Activated naive CD8-positive, alpha-beta T cell treated with anti-CD3 and anti-CD28 coated beads for 36 hours (primary cell): ENCODE measurements at regions not wholly inside any gene's neighbourhood (a gene's known extent, or its start where the extent isn't known, plus 50 kb on each side); places are given as distances from the start of the nearest gene placed in this dataset.
"Not testable (repeated sequence)": the region's sequence is repeated elsewhere in the genome, so short reads cannot be mapped to it uniquely, and the experiment has no call there.

Experiments used
- DNase-seq: peaks from one replicate; pipeline ENCODE4 v3.0.0; 2021
- H3K27ac Mint-ChIP-seq: one replicate; pipeline ENCODE4 v1.8.0; 2022; ENCODE audit warnings: mild to moderate bottlenecking, moderate library complexity, mixed read lengths
- H3K27me3 Mint-ChIP-seq: one replicate; pipeline ENCODE4 v1.8.0; 2022; ENCODE audit warnings: mild to moderate bottlenecking, mixed read lengths
- H3K36me3 Mint-ChIP-seq: one replicate; pipeline ENCODE4 v1.8.0; 2021; ENCODE audit warnings: mild to moderate bottlenecking, mixed read lengths
- H3K4me1 Mint-ChIP-seq: one replicate; pipeline ENCODE4 v1.8.0; 2021; ENCODE audit warnings: mixed read lengths
- H3K4me3 Mint-ChIP-seq: one replicate; pipeline ENCODE4 v1.8.0; 2022; ENCODE audit warnings: mild to moderate bottlenecking, moderate library complexity, mixed read lengths
- H3K9me3 Mint-ChIP-seq: one replicate; pipeline ENCODE4 v1.8.0; 2022; ENCODE audit warnings: mixed read lengths

DNA sequence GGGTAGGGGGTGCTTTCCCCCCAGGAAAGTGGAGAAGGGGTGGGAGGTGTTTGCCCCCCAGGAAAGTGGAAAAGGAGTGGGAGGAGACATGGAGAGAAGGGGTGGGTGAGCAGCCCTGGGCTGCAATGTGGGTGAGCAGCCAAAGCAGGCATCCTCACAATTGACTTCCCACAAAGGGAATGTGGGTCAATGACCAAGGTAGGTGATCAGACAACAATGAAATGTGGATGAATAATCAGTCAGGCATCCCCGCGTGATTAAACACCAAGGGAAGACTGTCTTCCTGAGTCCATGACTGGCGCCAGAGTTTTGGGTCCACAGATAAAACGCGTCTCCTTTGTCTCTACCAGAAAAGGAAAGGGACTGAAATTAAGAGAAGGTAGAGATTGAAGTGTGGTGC is 558.8 kb downstream of the ADGRL2 start:
- not testable (repeated sequence) for H3K4me3 Mint-ChIP-seq, H3K27me3 Mint-ChIP-seq, H3K36me3 Mint-ChIP-seq, H3K9me3 Mint-ChIP-seq, DNase-seq, H3K27ac Mint-ChIP-seq, H3K4me1 Mint-ChIP-seq

DNA sequence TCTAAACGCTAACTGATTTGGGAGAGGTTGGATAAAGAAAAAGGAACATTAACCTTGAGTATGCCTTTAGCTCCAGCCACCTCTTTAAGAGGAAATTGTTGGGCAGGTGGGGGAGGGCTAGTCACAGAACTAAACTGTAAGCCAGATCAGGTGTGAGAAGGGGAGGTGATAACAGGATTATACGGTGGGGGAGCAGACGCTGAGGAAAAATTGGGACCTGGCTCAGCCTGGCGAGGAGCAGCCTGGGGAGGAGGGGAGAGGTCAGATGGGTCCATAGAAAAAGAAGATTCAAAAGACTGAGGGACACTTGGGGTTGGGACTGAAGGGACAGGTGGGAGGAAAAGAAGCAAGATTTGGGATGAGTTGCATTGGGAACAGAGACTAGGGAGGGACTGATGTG is 558.0 kb downstream of the ADGRL2 start:
- H3K4me3 Mint-ChIP-seq, result not testable (repeated sequence)

DNA sequence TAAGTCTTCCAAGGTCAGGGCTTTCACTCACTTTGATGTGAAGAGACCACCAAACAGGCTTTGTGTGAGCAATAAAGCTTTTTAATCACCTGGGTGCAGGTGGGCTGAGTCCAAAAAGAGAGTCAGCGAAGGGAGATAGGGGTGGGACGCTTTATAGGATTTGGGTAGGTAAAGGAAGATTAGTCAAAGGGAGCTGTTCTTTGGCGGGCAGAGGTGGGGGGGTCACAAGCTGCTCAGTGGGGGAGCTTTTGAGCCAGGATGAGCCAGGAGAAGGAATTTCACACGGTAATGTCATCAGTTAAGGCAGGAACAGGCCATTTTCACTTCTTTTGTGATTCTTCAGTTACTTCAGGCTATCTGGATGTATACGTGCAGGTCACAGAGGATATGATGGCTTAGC is 553.8 kb downstream of the ADGRL2 start:
- not testable (repeated sequence) for H3K27me3 Mint-ChIP-seq, H3K4me1 Mint-ChIP-seq, H3K4me3 Mint-ChIP-seq, H3K9me3 Mint-ChIP-seq, DNase-seq, H3K36me3 Mint-ChIP-seq, H3K27ac Mint-ChIP-seq

More for the DNA sequence above, 558.0 kb downstream of the ADGRL2 start:
- not testable (repeated sequence) for H3K36me3 Mint-ChIP-seq, H3K27ac Mint-ChIP-seq, DNase-seq, H3K27me3 Mint-ChIP-seq, H3K9me3 Mint-ChIP-seq, H3K4me1 Mint-ChIP-seq

DNA sequence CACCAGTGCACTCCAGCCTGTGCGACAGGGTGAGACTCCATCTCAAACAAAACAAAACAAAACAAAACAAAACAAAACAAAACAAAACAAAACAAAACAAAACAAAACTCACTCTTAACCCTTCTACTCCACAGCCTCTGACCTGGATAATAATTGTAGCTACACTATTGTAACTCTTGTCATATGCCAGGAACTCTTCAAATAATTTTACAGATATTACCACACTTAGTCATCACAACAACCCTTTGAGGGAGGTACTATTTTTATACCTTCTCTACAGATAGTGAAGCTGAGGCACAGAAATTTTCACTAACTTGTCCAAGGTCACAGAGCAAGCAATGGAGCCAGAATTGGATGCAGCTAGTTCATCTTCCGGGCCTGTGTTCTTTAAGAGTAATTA is 547.8 kb downstream of the ADGRL2 start:
- no peak overlapping the region for H3K4me3 Mint-ChIP-seq
- DNase-seq, result no peak
- H3K9me3 Mint-ChIP-seq, result peaks cover 5% of the 10 kb centered on the region
- no peak overlapping the region for H3K27ac Mint-ChIP-seq
- no peaks in the 10 kb centered on the region for H3K27me3 Mint-ChIP-seq
- no peaks in the 10 kb centered on the region for H3K4me1 Mint-ChIP-seq
- H3K36me3 Mint-ChIP-seq, result no peaks in the 10 kb centered on the region

DNA sequence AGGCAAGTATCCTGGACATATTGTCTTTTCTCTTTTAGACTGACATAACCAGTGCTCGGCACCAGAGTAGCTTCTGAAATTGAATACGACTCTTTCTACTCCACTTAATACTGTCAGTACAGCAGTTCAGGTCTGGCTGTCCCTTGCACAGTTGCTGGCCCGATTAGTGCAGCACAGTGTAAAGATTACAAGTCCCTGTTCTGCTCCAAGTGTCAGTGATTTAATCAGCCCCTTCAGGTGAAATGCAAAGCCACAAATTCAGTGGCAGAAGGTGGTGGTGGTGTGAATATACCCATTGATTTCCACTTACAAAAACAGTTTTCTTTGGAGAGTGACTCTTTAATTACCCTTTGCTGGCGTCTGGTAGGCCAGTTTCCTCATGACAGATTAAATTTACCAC is 545.4 kb downstream of the ADGRL2 start:
- DNase-seq, result no peak
- H3K4me3 Mint-ChIP-seq, result no peak overlapping the region
- no peak overlapping the region for H3K27ac Mint-ChIP-seq
- H3K36me3 Mint-ChIP-seq, result no peaks in the 10 kb centered on the region
- H3K4me1 Mint-ChIP-seq, result no peaks in the 10 kb centered on the region
- H3K9me3 Mint-ChIP-seq, result peaks cover 5% of the 10 kb centered on the region
- H3K27me3 Mint-ChIP-seq, result no peaks in the 10 kb centered on the region

DNA sequence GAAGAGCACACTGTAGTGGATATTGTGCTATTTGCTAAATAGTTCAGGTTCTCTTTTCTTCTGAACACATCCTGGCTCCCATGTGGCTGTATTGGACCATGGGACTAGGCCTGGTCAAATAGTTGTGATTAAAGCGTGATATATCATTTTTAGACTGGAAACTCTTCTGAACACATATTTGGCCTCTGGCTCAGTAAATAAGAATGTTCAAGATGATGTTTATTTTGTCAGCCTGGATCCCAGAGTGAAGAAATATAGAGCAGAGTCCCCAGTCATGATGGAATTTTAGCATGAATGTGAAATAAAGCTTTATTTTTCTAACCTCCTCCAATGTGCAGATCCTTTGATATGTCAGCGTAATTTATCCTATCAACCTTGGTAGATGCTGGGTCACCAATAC is 542.6 kb downstream of the ADGRL2 start:
- no peak overlapping the region for H3K4me3 Mint-ChIP-seq
- DNase-seq, result no peak
- no peaks in the 10 kb centered on the region for H3K27me3 Mint-ChIP-seq
- no peak overlapping the region for H3K27ac Mint-ChIP-seq
- no peaks in the 10 kb centered on the region for H3K4me1 Mint-ChIP-seq
- H3K36me3 Mint-ChIP-seq, result no peaks in the 10 kb centered on the region
- no peaks in the 10 kb centered on the region for H3K9me3 Mint-ChIP-seq

DNA sequence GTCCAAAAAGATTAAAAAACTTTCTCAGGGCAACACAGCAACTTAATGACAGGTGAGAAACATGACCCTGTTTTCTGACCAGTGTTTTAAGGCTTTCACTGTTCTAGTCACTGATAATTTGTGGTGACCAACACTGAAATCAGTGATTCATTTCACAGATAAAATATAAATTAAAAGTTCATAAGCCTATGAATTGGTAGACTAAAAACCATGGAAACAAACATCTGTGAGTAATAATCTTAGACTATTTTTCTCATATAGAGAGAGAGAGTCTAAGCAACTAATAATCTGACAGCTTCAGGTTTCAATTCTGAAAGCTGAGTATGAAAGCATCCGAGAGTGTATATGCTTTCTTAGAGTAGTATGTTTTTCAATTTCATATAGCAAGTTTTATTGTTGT is 536.9 kb downstream of the ADGRL2 start:
- H3K9me3 Mint-ChIP-seq, result peaks cover 2% of the 10 kb centered on the region
- no peak overlapping the region for H3K4me3 Mint-ChIP-seq
- H3K36me3 Mint-ChIP-seq, result no peaks in the 10 kb centered on the region
- H3K27ac Mint-ChIP-seq, result no peak overlapping the region
- H3K27me3 Mint-ChIP-seq, result no peaks in the 10 kb centered on the region
- no peaks in the 10 kb centered on the region for H3K4me1 Mint-ChIP-seq
- no peak for DNase-seq

DNA sequence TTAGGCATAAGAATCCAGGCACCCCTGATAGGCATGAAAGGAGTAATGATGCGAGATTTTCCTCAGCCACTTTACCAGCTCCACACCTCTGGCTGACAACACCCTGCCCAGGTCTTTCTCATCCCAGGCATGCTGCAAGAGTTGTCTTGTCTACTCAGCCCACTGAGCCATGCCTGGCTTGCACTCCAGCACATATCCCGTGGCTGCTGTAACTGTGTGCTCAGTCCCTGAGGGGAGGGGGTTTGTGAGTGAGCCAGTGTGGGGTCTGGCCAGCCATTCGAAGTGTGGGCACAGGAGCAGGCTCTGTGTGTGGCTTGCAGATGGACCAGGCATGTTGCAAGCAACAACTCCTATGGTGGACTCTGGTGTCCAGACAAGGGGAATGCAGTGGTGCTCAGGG is 529.6 kb downstream of the ADGRL2 start:
- Mint-ChIP-seq H3K9me3 (peaks cover 2% of the 10 kb centered on the region), H3K36me3 (no peaks in the 10 kb centered on the region), H3K4me1 (no peaks in the 10 kb centered on the region), H3K27ac (no peak overlapping the region), H3K27me3 (peaks cover 2% of the 10 kb centered on the region), H3K4me3 (no peak overlapping the region)
- no peak for DNase-seq

DNA sequence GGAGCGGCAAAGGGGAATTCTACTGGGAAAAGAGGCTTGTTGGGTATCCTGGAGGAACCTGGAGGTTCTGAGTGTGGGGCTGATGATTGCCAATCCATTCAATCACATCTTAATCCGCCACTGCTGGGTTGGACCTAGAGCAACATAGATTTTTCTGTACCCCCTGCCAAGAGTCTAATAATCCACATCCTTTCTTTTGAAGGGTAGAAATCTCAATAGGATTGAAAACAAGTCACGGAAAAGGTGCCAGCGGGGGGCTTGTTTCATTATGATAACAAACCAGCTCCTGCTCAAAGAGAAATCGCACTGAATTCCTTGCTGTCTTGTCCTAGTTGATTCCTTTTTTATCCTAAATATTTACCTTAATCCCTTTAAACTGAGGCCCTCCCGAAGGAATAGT is 528.5 kb downstream of the ADGRL2 start:
- H3K4me1 Mint-ChIP-seq, result no peaks in the 10 kb centered on the region
- H3K27me3 Mint-ChIP-seq, result peaks cover 6% of the 10 kb centered on the region
- peaks cover 2% of the 10 kb centered on the region for H3K9me3 Mint-ChIP-seq
- H3K4me3 Mint-ChIP-seq, result no peak overlapping the region
- DNase-seq, result no peak
- no peak overlapping the region for H3K27ac Mint-ChIP-seq
- no peaks in the 10 kb centered on the region for H3K36me3 Mint-ChIP-seq

DNA sequence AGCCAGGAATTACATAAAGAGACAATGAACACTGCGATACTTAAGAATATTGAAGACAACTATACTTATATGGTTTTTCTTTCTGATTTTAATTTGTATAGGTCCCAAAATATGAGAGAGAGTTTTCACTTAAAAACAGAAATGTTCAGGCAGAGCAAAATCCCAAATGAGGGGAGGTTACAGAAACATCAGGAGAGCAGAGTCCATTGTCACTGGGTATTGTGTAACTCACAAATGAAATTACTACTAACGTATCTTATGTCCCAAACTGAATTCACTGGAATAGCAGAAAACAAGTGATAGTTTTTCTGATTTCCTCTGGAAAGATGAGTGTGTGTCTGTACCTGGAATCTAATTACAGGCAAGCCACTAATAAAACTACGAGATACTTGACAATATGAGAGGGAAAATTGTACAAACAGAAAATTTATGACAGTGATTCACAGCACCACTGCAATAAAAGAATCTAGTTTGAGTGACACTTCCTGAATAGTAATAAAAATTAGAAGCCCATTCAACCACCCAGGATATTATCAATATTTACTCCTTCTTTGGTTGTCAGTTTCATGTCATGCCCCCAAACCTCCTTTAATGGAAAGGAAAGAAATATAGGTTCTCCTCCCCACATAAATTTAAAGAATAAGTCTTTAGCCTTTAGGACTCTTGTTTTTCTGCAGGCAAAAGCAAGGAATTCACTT is 522.6 kb downstream of the ADGRL2 start:
- Mint-ChIP-seq H3K9me3 (no peaks in the 10 kb centered on the region), H3K36me3 (no peaks in the 10 kb centered on the region), H3K27ac (no peak overlapping the region), H3K4me1 (no peaks in the 10 kb centered on the region), H3K27me3 (peaks cover 7% of the 10 kb centered on the region), H3K4me3 (no peak overlapping the region)
- DNase-seq, result no peak

DNA sequence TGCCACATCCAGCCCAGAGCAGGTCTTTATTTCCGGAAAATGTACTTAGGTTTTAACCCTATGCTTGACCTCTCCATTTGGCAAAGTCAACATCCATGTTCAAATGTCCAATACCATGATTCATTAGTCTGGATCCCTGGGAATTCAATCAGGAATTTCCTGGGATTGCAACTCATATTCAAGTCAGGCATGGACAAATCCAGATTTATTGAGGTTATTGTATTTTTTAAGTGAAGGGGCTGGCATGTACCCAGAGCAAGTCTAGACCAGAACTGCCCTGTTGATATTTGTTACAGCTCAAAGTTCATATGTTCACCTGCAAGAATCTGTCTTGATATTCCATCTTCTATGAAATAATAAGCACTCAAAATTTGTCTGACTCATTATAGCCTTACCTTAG is 521.1 kb downstream of the ADGRL2 start:
- Mint-ChIP-seq H3K27me3 (peaks cover 7% of the 10 kb centered on the region), H3K4me3 (no peak overlapping the region), H3K9me3 (no peaks in the 10 kb centered on the region), H3K36me3 (no peaks in the 10 kb centered on the region), H3K27ac (no peak overlapping the region), H3K4me1 (no peaks in the 10 kb centered on the region)
- no peak for DNase-seq

DNA sequence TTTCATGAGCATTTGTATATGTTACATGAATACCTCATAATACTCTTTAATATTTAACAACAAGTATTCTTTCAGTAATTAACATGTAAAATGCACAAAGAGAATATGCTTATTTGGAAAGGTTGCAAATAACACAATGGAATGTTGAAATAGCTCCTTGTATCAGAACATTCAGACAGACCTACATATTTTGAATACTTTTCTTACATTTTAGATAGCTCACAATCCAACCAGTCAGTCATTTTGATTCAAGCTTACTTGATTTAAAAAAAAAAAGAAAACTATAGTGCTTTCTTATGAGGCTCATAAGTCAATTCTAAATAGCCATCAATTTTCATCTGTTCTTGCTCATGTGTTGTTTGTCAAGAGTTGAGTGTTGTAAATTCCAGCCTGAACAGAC is 518.8 kb downstream of the ADGRL2 start:
- Mint-ChIP-seq H3K36me3 (no peaks in the 10 kb centered on the region), H3K9me3 (no peaks in the 10 kb centered on the region), H3K27me3 (peaks cover 3% of the 10 kb centered on the region), H3K27ac (no peak overlapping the region), H3K4me3 (no peak overlapping the region), H3K4me1 (no peaks in the 10 kb centered on the region)
- DNase-seq, result no peak

DNA sequence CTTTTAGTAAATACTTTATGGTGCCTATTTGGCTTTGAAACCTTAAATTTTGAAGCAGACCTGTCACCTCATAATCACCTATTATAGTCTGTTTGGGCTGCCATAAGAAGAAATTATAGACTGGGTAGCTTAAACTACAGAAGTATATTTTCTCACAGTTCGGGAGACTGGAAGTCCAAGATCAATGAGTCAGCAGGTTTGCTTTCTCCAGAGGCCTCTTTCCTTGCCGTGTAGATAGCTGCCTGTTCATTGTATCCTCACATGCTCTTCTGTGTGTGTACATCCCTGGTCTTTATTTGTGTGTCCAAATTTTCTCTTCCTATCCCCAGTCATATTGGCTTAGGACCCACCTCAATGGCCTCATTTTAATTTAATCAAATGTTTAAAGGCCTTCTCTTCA is 518.2 kb downstream of the ADGRL2 start:
- peaks cover 3% of the 10 kb centered on the region for H3K27me3 Mint-ChIP-seq
- H3K27ac Mint-ChIP-seq, result no peak overlapping the region
- no peaks in the 10 kb centered on the region for H3K9me3 Mint-ChIP-seq
- no peak for DNase-seq
- no peaks in the 10 kb centered on the region for H3K4me1 Mint-ChIP-seq
- H3K36me3 Mint-ChIP-seq, result no peaks in the 10 kb centered on the region
- H3K4me3 Mint-ChIP-seq, result no peak overlapping the region

DNA sequence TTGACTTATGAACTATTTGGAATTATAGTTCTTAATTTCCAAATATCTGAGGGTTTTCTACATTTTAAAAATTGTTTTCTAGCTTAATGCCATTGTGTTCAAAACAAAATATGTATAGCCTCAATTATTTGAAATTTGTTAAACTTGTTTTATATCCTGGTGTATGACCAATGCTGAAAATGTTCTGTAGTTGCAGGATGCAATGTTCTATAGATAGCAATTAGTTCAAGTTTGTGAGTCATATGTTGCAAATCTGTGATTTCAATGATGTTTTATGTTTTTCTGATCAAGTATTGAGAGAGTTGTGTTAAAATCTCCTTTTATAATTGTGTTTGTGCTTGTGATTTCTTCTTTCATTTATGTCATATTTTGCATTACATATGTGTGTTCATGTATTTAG is 517.5 kb downstream of the ADGRL2 start:
- no peak for DNase-seq
- Mint-ChIP-seq H3K27ac (no peak overlapping the region), H3K9me3 (no peaks in the 10 kb centered on the region), H3K27me3 (no peaks in the 10 kb centered on the region), H3K4me1 (no peaks in the 10 kb centered on the region), H3K4me3 (no peak overlapping the region), H3K36me3 (no peaks in the 10 kb centered on the region)

DNA sequence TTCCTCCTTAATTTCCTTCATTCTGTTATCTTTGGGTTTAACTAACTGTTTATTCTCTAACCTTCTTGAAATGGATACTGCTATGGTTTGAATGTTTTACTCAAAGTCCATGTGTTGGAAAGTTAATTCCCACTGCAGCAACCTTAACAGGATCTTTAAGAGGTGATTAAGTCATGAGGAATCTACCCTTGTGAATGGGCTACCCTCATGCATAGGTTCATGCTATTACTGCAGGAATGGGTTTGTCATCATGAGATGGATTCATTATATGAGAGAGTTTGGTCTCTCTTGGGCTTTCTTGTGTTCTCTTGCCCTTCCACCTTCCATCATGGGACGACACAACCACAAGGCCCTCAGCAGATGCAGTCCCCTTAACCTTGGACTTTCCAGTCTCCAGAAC is 516.9 kb downstream of the ADGRL2 start:
- H3K4me3 Mint-ChIP-seq, result no peak overlapping the region

DNA sequence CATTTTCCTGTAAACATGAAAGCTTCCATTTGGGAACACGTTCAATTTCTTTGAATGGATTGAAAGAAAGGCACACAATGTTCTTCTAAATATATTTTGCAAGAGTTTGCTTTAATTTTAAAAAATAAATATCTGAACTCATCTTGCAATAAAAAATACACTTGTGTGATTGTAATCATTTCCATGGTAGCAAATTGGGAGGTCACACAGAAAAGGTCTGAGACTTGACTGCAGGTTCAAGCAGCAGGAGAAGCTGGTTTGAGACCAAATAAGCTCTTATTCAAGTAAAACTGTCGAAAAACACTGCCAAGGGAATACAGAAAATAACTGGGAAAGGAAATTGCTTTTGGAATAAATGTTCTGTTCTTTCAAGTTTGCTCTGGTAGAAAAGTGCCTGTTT is 498.9 kb downstream of the ADGRL2 start:
- DNase-seq, result no peak
- Mint-ChIP-seq H3K27me3 (no peaks in the 10 kb centered on the region), H3K4me1 (no peaks in the 10 kb centered on the region), H3K36me3 (no peaks in the 10 kb centered on the region), H3K27ac (no peak overlapping the region), H3K4me3 (no peak overlapping the region), H3K9me3 (no peaks in the 10 kb centered on the region)

More for the DNA sequence above, 516.9 kb downstream of the ADGRL2 start:
- H3K27ac Mint-ChIP-seq, result no peak overlapping the region
- H3K36me3 Mint-ChIP-seq, result no peaks in the 10 kb centered on the region
- H3K27me3 Mint-ChIP-seq, result no peaks in the 10 kb centered on the region
- DNase-seq, result no peak
- H3K4me1 Mint-ChIP-seq, result no peaks in the 10 kb centered on the region
- H3K9me3 Mint-ChIP-seq, result no peaks in the 10 kb centered on the region

DNA sequence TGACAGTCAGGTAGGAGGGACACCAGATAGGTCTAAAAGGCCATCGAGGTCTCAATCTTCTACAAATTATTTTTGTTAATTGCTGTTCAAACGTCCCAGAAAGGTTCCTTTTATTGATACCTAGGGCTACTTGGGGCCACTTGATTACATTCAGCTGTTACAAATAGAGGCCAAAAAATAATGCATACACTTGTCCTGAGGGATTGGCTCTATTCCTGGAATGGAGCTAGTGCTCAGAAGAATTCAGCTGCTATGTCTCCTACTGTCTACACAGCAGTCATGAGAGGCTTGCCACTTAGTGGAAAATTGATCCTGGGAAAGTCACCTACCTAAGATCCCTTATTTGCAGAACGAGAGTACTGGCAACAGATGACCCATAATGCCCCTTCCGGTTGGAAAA is 498.3 kb downstream of the ADGRL2 start:
- Mint-ChIP-seq H3K36me3 (no peaks in the 10 kb centered on the region), H3K4me1 (no peaks in the 10 kb centered on the region), H3K27ac (no peak overlapping the region), H3K9me3 (no peaks in the 10 kb centered on the region), H3K4me3 (no peak overlapping the region), H3K27me3 (no peaks in the 10 kb centered on the region)
- no peak for DNase-seq
